Mucosa of rectum (tissue), 2 donors: ENCODE measurements at regions not wholly inside any gene's neighbourhood (a gene's known extent, or its start where the extent isn't known, plus 50 kb on each side); places are given as distances from the start of the nearest gene placed in this dataset.

Experiments
- H3K27ac ChIP-seq, 2 donors: one replicate each; pipeline ENCODE4 v1.7.0; 2013; ENCODE audit warnings: inconsistent platforms in 2 of 2, low read depth in 2 of 2, low read length in 2 of 2
- H3K27me3 ChIP-seq, 2 donors: one replicate each; pipeline ENCODE4 v1.7.0; 2013; ENCODE audit warnings: low read length in 2 of 2; ENCODE audit not compliant: control insufficient read depth in 2 of 2, insufficient read depth in 2 of 2
- H3K36me3 ChIP-seq, 2 donors: one replicate each; pipeline ENCODE4 v1.7.0; 2013; ENCODE audit warnings: low read length in 2 of 2; ENCODE audit not compliant: control insufficient read depth in 2 of 2, insufficient read depth in 2 of 2
- H3K4me1 ChIP-seq, 2 donors: one replicate each; pipeline ENCODE4 v1.7.0; 2013; ENCODE audit warnings: low read length in 2 of 2, mild to moderate bottlenecking in 1 of 2; ENCODE audit not compliant: control insufficient read depth in 2 of 2, insufficient read depth in 2 of 2
- H3K4me3 ChIP-seq, 2 donors: one replicate each; pipeline ENCODE4 v1.7.0; 2013; ENCODE audit warnings: low read length in 2 of 2
- H3K9ac ChIP-seq, 2 donors: one replicate each; pipeline ENCODE4 v1.7.0; 2013; ENCODE audit warnings: low read length in 2 of 2, low read depth in 1 of 2, mild to moderate bottlenecking in 1 of 2
- H3K9me3 ChIP-seq, 2 donors: one replicate each; pipeline ENCODE4 v1.7.0; 2013; ENCODE audit warnings: low read length in 2 of 2; ENCODE audit not compliant: control insufficient read depth in 2 of 2
- donor health status: healthy.
- donor health status: Normal muscosa, but diverticular disease.

DNA sequence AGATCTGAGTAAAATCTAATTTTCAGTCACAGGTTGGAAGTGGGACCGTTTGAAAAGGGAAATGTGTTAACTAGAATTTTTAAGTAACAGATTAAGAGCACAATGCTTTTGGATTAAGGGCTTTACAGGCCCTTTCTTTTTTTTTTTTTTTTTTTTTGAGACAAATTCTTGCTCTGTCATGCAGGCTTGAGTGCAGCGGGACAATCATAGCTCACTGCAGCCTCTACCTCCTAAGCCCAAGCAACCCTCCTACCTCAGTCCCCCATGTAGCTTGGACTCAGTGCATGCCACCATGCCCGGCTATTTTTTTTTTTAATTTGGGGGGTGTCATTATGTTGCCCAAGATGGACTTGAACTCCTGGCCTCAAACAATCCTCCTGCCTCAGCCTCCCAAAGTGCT lies 363.7 kb downstream of the LIG4 start:
- Histone ChIP-seq H3K4me1 (no peaks in the 10 kb centered on the region), H3K9ac (no peak overlapping the region), H3K36me3 (no peaks in the 10 kb centered on the region), H3K9me3 (no peaks in the 10 kb centered on the region), H3K4me3 (no peak overlapping the region), H3K27ac (no peak overlapping the region), H3K27me3 (no peaks in the 10 kb centered on the region)

DNA sequence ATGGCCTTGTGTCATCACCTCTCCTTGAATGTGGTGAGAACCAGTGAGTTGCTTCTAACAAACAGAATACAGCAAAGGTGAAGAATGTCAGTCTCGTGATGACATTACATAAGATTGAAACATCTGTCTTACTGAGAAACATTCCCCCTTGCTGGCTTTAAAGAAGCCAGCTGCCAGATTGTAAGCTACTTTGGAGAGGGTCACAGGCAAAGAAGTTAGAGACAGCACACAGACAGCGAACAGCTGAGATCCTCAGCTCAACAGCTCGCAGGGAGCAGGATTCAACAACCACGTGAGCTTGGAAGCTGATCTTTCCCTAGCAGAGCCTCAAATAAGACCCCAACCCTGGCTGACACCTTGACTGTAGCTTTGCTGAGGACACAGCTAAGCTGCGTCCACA lies 367.9 kb downstream of the LIG4 start:
- Histone ChIP-seq H3K27ac (no peak overlapping the region), H3K9me3 (no peaks in the 10 kb centered on the region), H3K27me3 (no peaks in the 10 kb centered on the region), H3K36me3 (no peaks in the 10 kb centered on the region), H3K4me3 (no peak overlapping the region), H3K9ac (no peak overlapping the region), H3K4me1 (no peaks in the 10 kb centered on the region)

DNA sequence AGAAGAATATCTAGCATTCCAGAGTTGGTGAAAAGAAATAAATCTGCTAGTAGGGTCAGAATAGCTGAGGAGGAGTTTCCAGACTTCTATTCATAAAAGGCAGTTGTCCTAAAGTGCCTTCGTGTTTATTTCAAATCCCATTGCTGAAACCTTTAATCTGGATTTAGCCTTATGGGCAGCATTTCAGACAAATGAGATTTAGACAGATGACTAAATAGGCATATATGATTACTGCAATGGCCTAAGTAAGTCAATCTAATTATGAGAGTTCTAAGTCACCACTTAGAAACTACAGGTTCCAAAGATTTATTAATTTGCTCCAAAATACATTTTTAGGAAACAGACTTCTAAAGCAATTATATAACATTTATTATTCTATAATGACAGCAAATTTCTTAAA lies 368.7 kb downstream of the LIG4 start:
- Histone ChIP-seq H3K27me3 (no peaks in the 10 kb centered on the region), H3K9me3 (no peaks in the 10 kb centered on the region), H3K36me3 (no peaks in the 10 kb centered on the region), H3K4me1 (no peaks in the 10 kb centered on the region), H3K27ac (no peak overlapping the region), H3K4me3 (no peak overlapping the region), H3K9ac (no peak overlapping the region)

DNA sequence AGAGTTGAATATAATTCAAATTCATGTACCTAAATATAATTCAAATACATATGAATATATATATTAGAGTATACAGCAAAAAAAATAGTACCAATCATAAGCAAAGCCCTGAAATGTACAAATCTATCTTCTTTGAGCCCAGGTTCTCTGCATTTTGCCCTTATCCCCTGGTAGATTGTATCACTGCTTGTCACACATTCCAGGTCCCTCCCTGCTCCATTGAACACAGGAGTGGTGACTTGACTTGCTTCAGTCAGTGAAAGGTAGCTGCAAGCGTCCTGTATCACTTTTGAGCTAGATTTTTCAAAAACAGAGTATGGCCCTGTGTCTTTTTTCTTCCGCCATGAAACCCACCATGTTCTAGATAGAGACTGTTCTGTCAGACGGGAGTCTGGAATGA lies 369.4 kb downstream of the LIG4 start:
- Histone ChIP-seq H3K4me1 (no peaks in the 10 kb centered on the region), H3K9ac (no peak overlapping the region)

DNA sequence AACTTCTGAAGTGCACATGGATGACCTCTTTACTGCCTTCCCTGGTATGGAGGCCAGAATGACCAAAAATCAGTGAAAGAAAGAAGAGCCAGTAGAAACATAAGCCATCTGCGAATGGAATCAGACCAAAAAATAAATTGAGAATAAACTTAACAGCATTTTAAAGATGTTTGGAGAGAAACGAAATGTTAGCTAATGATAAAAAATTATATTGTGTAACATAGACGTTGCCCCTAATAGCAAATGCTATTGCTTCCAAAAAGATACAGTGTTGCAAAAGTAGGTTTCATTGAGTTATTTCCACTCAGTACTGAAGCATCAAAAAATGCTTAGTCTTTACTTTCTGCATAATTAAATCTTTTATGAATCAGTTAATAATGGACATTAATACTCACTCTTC lies 371.7 kb downstream of the LIG4 start:
- Histone ChIP-seq H3K4me3 (no peak overlapping the region), H3K4me1 (no peaks in the 10 kb centered on the region), H3K9me3 (no peaks in the 10 kb centered on the region), H3K36me3 (no peaks in the 10 kb centered on the region), H3K27ac (no peak overlapping the region), H3K27me3 (no peaks in the 10 kb centered on the region), H3K9ac (no peak overlapping the region)

More for the DNA sequence above, 369.4 kb downstream of the LIG4 start:
- Histone ChIP-seq H3K4me3 (no peak overlapping the region), H3K27me3 (no peaks in the 10 kb centered on the region), H3K9me3 (no peaks in the 10 kb centered on the region), H3K36me3 (no peaks in the 10 kb centered on the region), H3K27ac (no peak overlapping the region)

DNA sequence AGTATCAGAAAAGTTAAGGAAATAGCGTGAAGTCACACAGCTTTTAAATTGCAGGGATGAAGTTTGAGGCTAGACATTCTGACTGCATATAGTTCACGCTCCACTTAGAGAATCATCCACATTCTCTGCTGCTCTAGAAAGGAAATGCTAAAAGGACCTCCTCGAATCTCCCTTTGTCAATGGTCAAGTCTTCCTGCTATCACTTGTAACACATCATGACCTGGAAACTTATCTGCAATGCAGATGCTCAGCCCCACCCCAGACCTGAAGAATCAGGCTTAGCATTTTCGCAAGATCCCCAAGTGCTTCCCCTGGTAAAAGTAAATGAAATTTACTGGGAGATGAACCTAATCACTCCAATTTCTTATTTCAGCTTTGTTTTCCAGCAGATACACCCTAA lies 372.1 kb downstream of the LIG4 start:
- no peak overlapping the region for H3K27ac ChIP-seq
- H3K36me3 ChIP-seq = no peaks in the 10 kb centered on the region
- no peak overlapping the region for H3K4me3 ChIP-seq
- no peaks in the 10 kb centered on the region for H3K27me3 ChIP-seq
- H3K9me3 ChIP-seq = no peaks in the 10 kb centered on the region
- no peaks in the 10 kb centered on the region for H3K4me1 ChIP-seq
- no peak overlapping the region for H3K9ac ChIP-seq

DNA sequence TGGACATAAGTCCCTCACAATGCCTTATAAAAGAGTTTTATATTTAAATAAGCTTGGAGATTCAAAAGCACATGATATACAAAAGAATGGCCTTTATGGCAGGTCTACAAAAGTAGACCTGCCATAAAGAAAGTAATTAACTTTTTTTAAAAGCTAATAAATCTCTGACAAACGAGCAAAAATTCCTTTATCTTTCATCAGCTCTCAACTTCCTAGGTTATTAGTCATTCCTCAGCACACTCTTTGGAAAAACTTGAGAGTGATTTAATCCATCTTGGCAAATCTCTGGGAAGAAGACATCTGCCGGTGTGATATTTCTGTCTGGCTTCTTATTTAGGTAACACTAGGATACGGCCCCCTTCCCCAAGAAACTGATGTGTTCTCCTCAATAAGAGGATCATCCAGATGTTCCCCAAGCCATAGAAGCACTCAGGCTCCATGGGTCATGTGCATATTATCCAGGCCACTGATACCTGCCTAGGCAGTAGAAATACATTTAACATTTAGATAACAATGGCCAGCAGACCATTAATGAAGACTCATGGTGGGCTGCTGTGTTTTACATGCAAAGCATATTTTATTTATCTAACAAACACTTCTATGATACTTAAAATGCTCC lies 372.7 kb downstream of the LIG4 start:
- H3K9me3 ChIP-seq = no peaks in the 10 kb centered on the region
- no peaks in the 10 kb centered on the region for H3K27me3 ChIP-seq
- no peaks in the 10 kb centered on the region for H3K4me1 ChIP-seq
- H3K9ac ChIP-seq = no peak overlapping the region
- no peak overlapping the region for H3K27ac ChIP-seq
- H3K4me3 ChIP-seq = no peak overlapping the region
- H3K36me3 ChIP-seq = no peaks in the 10 kb centered on the region

DNA sequence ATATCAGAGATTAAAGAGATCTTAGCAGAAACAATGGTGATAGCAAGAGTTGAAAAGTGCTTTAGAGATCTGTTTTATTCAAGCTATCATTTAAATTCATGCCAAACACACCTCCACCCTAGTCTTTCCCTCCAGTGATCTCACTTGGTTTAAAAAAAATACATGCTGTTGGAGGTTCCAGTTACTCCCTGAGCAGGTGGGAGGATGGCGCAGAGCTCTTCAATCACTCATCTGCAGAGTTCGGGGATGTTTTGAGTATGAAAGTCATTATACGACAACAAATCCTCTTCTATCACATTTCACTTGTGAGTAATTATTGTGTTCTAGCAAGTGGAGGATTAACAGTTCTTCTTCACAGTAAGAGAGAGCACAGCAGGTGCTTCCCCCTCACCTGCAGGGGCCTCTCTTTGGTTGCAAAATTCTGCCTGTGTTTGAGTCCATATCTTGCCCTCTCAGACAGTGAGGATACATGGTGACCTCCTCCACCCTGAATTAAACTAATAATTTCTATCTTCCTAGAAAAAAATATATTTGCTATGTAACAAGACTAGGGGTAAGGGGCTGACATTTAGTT lies 376.7 kb downstream of the LIG4 start:
- Histone ChIP-seq H3K27me3 (no peaks in the 10 kb centered on the region), H3K36me3 (no peaks in the 10 kb centered on the region), H3K4me1 (no peaks in the 10 kb centered on the region), H3K9ac (no peak overlapping the region), H3K4me3 (no peak overlapping the region), H3K9me3 (no peaks in the 10 kb centered on the region), H3K27ac (no peak overlapping the region)

DNA sequence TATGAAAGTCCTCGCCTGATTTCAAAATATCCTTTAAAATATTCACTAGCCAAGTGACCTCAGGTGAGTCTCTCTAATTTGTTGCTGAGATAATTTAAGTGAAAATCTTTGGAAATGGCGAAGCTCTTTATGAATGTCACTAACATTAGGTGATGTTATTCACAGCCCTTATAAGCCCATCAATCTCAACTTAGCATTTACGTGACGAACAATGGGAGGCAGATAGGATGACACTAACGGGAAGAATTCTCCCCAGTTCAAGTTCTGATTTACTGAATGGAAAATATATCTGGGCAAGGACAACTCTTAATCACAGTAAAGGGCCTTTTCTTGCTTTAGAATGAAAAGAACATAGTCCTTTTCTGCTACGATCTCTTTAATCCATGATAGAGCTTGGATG lies 378.7 kb downstream of the LIG4 start:
- Histone ChIP-seq H3K9me3 (no peaks in the 10 kb centered on the region), H3K27me3 (no peaks in the 10 kb centered on the region), H3K4me1 (no peaks in the 10 kb centered on the region), H3K4me3 (no peak overlapping the region), H3K27ac (no peak overlapping the region), H3K9ac (no peak overlapping the region), H3K36me3 (no peaks in the 10 kb centered on the region)

DNA sequence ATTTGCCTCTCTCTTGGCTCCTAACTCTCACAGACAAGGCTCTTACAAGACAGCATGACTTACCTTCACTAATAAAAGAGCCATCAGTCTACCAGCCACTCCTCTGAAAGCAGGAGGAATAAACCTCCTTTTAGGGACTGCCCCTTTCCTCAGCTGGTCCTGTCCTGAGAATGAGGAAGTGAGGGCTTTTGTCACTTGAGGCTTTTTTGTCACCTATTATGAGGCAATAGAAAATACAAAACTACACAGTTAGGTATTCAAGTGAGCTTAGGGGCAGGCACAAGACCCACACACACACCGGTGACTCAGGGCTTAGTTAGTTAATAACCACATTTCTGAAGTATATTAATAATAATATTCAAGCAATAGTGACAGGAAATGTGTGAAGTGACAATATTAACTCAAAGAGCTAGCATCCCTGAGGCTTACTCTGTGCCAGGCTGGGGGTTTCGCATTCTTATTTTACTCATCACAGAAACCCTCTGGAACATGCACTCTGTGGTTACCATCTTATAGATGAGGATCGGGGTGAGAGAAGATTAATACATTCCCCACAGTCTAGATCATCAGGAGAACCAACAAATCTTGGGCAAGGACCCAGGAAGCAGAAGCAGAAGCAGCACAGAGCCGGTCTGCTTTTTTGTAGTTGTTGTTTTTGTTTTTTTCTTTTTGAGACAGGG lies 379.9 kb downstream of the LIG4 start:
- H3K4me1 ChIP-seq = no peaks in the 10 kb centered on the region
- no peaks in the 10 kb centered on the region for H3K27me3 ChIP-seq
- no peaks in the 10 kb centered on the region for H3K9me3 ChIP-seq
- no peak overlapping the region for H3K9ac ChIP-seq
- H3K36me3 ChIP-seq = no peaks in the 10 kb centered on the region
- no peak overlapping the region for H3K27ac ChIP-seq
- no peak overlapping the region for H3K4me3 ChIP-seq
